NB4 (cell line): ENCODE measurements at regions not wholly inside any gene's neighbourhood (a gene's known extent, or its start where the extent isn't known, plus 50 kb on each side); places are given as distances from the start of the nearest gene placed in this dataset.

Source experiments
- DNase-seq: peaks from one replicate; pipeline ENCODE4 v3.0.0; 2010; ENCODE audit warnings: low read depth
- H3K4me3 ChIP-seq: one replicate; pipeline ENCODE4 v1.5.1; 2011; ENCODE audit warnings: mild to moderate bottlenecking, low read depth, low read length, moderate library complexity
- CTCF ChIP-seq: IDR thresholded peaks from one replicate; pipeline ENCODE4 v1.5.1; 2012; ENCODE audit warnings: low read depth, low read length
- MYC ChIP-seq: IDR thresholded peaks from 2 replicates; pipeline ENCODE4 v1.6.1; 2011; ENCODE audit warnings: low read depth, low read length
- POLR2A ChIP-seq: IDR thresholded peaks from 2 replicates; pipeline ENCODE4 v1.6.1; 2011; ENCODE audit warnings: mild to moderate bottlenecking; ENCODE audit not compliant: insufficient read length; ENCODE audit errors: extremely low read depth
- TF ChIP-seq, protein P1 (sequence below): IDR thresholded peaks from 2 replicates; pipeline ENCODE4 v1.6.1; 2011; ENCODE audit warnings: low read depth, low read length

DNA sequence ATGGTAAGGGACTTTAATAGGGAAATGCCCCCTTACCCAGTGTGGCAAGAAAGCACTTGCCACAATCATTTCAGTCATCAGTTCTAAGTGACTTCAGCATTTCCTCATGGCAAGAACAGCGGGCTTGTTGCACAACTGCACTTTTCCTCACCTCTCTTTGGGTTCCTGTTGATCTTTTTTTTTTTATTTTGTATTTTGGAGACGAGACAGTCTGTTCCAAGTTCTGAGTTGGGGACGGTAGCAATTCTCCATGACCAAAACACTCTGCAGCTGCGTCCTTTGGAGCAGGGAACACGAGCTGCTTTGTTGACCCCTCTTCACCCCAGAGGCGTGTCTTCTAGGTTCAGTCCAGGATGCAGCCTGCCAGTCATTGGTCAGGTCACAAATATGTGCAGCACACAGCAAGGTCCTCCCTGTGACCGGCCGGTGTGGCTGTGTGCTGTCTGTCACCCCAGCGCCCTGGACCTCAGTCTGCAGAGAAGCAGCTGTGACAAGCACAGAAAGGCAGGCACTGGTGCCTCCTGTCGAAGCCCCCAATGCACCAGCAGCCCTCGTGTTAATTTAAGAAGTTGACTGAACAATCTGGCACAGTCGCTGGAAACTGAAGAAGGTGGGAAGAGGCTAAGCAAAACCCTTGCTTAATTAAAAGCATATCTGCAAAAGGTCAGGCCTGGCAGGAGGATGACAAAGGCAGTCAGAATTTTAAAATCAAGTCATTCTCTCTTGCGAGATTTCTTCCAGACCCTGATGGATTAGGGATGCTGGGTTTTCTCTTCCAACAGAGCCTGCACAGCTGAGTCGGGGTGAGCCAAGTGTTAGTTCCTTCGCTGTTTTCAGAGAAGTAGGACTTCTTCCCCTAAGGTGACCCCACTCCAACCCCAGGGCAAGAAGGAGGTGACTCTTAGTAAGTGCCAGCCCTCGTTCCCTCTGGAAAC, 96.7 kb upstream of the COPS8 start:
- DNase-seq = no peak
- no peak overlapping the region for H3K4me3 ChIP-seq
- TF ChIP-seq, protein P1, sequence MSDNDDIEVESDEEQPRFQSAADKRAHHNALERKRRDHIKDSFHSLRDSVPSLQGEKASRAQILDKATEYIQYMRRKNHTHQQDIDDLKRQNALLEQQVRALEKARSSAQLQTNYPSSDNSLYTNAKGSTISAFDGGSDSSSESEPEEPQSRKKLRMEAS = no peak
- TF ChIP-seq CTCF = no peak
- no peak for TF ChIP-seq POLR2A
- TF ChIP-seq MYC = no peak

GRCh38 chr2:236990552-236990951, 95.1 kb upstream of the COPS8 start:
- DNase-seq = no peak
- no peak overlapping the region for H3K4me3 ChIP-seq

GRCh38 chr2:236991874-236992273, 93.8 kb upstream of the COPS8 start:
- no peak overlapping the region for H3K4me3 ChIP-seq
- no peak for DNase-seq
- TF ChIP-seq MYC = no peak
- no peak for TF ChIP-seq CTCF
- TF ChIP-seq POLR2A = no peak
- TF ChIP-seq, protein P1 = no peak

More at GRCh38 chr2:236990552-236990951, 95.1 kb upstream of the COPS8 start:
- TF ChIP-seq CTCF (no peak), MYC (no peak), POLR2A (no peak)
- TF ChIP-seq, protein P1 = no peak

- H3K4me3 ChIP-seq = no peak overlapping the region
- no peak for DNase-seq
- TF ChIP-seq CTCF (no peak), POLR2A (no peak), MYC (no peak)
- TF ChIP-seq, protein P1 = no peak
Observed at GRCh38 chr2:236993286-236993685, 92.4 kb upstream of the COPS8 start.

- TF ChIP-seq POLR2A (no peak), MYC (no peak)
- no peak for DNase-seq
- no peak overlapping the region for H3K4me3 ChIP-seq
Observed at GRCh38 chr2:236994361-236994760, 91.3 kb upstream of the COPS8 start.

- H3K4me3 ChIP-seq = no peak overlapping the region
- no peak for DNase-seq
- TF ChIP-seq CTCF = no peak
- no peak for TF ChIP-seq MYC
- TF ChIP-seq, protein P1 = no peak
- TF ChIP-seq POLR2A = no peak
Observed at GRCh38 chr2:236997069-236997715, 88.5 kb upstream of the COPS8 start.
